HG03103 (cell line): ENCODE measurements at regions not wholly inside any gene's neighbourhood (a gene's known extent, or its start where the extent isn't known, plus 50 kb on each side); places are given as distances from the start of the nearest gene placed in this dataset.
A peak's percentile ranks its signal among the peaks of the same experiment; 100 is the strongest.

ENCODE experiments used
- ATAC-seq: cut with Tn5 transposase; IDR thresholded peaks from one replicate; pipeline ENCODE4 v1.9.1; 2021; ENCODE audit warnings: low read depth; ENCODE audit not compliant: unreplicated experiment

DNA sequence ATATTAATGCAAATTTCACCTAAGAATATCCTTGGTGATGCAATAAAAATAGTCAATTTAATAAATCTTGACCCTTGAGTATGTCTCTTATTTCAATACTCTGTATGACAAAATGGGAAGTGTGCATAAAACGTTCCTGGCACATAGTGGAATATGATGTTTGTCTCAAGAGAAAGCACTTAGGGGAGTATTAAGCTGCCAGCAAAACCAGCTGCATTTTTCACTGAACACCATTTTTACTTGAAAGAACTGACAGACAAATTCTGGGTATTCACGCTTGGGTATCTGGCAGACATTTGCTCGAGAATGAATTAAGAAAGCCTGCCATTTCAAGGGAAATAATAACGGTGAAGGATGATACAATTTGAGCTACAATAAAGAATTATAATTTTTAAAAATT is 364.8 kb downstream of the SOX9 start:
- no peak for ATAC-seq

DNA sequence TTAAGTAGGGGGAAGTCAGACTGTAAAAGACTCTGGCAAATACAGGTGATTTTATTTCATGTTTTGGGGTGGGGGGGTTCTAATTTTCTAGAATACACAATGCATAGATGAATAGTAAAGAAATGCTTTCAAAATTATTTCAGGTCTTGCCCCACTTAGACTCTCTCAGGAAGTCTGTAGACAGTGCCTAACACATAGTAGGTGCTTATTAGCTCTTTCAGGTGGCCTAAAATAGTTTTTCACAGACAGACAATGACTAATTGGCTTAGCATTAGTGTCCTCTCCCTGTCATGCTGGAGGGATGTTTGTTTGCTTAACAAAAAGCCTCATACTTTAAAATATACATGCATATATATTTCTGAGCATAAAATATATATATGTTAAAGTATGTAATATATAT is 366.0 kb downstream of the SOX9 start:
- no peak for ATAC-seq

DNA sequence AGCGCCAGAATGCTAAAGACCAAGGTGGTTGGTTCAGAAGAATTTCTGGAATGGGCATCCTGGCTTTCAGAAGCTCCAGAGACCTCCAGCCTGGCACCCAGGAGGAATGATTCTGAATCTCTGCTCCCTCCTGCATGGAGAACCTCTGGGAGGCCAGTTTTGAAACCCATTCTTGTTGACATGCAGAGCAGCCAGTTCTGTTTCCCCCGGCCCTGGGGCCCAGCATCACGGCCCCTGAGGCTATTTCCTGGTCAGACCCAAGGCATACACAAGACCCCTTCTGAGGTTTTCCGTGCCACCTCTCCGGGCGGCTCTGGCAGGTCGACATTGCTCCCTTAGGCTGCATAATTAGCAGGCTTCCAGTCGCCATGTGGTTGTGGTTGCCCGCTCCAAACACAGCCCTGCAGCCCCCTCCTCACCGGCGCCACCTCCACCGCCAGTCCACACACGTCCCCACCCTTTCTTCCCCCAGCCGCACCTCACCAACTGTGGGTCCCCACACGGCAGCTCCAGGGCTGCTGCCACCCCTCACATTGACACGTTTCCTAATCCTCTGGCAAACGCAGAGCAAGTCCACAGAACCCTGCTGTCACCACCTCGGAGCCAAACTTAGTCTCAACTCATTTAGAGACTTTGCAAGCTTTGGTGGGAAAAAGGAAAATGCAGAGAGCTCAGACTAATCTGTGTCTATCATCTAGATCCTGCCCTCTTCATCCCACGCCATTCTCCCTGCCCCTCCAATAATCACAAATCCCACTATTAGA is 367.1 kb downstream of the SOX9 start:
- no peak for ATAC-seq

DNA sequence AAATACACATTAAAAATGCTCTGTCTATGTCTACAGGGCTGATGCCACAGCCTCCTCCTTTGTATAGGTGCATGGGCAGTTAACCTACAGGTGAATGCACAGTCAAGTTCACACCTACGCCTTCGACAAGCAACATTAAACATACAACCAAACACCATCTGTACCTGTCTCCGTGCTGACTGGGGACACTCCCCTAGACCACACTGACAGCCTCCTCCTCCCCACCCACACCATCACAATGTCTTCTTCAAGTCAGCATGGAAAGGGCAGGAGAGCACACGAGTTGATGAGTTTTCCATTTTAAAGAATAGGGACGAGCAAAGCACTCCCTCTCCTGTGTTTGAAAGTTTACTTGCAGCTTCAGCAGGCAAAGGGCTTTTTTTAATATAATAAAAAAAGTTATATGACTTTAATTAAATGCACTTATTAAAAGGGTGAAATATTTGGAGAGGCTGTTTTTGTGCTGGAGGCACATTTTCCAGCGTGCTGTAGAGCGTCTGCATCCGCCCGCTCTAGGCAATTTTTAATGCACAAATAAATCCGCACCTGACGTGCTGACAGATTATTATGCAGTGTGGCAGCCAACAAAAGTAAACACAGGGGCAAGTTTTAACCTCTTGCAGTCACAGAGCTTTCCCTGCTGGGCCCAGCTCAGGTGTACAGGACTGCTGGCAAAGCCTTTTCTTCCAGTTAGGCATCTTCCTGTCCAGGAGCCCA is 367.9 kb downstream of the SOX9 start:
- ATAC-seq = no peak

DNA sequence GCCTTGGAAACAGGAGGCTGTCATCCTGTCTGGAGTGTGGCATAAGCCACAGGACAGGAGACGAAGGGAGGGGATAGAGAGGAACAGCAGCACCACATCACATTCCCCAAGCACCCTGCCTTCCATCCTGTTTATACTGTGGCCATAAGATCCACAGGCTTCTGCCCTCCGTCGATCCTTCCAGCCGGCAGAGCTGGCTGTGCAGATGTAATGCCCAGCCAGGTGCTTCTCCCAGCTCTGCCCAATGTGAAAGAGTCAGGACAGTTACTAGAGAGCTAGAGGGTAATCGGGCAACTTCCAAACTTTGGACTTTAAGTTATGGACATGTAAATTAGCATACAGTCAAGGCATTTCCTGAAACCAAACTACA is 368.4 kb downstream of the SOX9 start:
- ATAC-seq = no peak

DNA sequence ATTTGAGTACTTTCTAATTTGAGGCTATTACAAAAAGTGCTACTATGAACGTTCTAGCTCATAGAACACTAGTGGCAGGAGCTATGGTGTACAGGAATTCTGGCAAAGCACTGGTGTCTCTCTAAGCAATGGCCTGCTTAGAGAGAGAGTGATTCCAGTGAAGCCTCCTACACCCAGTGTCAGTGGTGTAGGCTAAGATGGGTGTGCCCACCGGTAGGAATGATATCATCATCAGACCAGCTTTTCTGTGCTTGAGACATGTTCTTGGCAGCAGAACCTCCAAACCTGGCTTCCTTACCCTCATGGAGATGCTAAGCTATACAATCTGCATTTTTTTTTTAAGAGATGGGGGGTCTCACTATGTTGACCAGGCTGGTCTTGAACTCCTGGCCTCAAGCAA is 370.3 kb downstream of the SOX9 start:
- ATAC-seq = no peak

DNA sequence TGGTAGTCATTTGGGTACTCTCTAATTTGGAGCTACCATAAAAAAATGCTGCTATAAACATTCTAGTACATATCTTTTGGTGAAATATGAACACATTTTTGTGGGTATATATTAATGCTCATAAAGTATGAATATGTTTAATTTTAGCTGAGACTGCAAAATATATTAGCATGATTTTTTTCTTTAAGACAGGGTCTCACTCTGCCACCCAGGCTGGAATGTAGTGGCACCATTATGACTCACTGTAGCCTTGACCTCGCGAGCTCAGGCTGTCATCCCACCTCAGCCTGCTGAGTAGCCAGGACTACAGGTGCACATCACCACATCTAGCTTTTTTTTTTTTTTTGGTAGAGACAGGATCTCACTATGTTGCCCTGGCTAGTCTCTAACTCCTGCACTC is 371.7 kb downstream of the SOX9 start:
- no peak for ATAC-seq

DNA sequence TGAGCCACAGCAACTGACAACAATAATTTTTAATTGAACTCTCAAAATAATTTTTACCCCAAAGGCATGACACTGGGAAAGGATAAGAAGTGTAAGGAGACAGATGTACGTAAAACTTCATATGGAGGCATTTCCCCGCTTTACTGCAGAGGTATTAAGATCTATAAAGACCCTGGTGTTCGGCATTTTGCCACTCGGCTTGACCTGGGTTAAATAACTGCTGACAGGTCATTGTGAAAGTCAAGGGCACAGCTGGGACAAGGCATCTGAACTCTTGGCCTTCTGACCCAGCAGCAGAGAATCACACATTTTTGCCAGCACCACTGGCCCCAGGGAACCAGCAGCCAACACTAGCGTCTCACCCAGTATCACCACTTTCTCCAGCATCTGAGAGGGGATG is 372.1 kb downstream of the SOX9 start:
- ATAC-seq = no peak

DNA sequence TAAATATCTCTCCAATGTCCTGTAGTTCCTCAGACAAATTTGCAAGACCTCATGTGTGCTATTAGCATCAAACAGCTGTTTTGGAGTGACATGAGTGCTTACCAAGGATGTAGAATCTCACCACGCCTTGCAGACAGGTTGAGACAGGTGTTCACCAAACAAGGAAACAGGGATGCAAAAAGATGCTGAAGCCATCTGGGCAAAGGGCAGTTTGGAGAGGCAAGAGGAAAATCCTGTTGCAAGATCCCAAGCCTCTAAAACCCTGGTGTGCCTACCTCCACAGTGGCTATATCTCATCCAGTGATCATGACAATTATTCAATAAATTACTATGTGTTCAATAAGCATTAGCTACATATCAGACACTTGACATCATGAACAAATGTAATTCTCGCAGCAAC is 373.7 kb downstream of the SOX9 start:
- no peak for ATAC-seq

DNA sequence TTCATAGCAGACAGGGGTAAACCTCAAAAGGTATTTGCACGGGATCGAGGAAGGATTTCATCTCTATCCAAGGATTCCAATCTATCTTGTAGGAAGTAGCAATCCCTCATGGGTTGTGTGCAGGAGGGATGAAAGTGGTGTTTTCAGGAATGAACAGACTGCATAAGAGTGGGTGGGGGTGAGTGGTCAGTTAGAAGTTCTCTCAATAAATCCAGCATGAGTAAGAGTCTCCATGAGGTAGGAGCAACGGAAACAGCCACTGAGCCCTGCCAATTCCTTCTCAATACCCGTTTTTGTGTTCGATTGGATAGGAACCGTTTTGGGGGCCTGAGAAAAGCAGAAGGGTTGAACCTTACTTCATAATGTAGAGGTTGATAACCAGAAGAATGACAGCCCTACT is 375.6 kb downstream of the SOX9 start:
- ATAC-seq = no peak

DNA sequence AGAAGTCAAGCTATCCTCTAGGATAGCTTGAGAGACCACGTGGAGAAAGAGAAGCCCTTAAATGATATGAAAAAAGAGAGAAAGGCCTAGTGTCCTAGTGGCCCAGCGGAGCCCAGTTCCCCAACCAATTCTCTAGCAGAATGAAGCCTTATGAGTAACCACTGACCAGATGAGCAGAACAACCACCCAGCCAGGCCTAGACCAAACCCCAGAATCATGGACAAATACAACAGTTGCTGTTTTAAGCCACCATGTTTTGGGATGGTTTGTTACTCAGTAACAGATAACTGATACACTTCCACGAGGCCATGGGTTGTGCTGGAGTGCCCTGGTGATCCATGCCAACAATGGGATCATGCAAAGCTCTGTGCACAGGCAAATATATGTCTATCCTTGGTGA is 377.1 kb downstream of the SOX9 start:
- no peak for ATAC-seq

DNA sequence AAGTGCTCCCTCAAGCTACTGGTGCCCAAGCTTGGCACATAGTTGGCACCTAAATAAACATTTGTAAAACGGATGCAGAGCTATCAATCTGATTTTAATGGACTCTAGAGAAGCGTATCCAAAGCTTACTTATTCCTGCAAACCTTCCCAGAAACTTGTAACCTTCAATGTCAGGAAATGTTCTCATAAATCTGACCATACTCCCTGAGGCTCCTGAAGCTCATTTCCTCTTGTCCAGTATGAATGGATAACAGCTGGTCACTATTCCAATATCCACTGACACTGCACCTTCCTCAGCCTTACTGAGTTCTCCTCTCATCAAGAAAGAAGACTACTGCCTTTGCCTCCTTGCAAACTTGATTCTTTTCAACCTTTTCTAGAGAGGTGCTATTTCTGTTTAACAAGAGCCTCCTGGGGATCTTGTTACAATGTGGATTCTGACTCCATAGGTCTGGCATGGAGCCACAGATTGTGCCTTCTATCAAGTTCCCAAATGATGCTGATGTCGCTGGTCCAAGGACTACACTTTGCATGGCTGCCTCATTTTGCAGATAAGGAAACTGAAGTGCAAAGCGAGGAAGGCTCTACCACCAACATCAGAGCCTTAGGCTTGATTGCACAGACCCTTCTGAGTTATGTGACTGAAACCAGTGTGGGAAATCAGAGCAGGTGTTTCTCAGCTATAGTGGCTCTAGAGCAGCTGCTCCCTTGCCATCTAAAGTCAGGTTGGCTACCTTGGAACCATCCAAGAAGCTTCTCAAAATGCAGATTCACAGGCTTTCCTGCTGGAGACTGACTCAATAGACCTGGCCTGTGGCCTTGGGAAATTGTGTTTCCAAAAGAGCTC is 377.8 kb downstream of the SOX9 start:
- no peak for ATAC-seq

DNA sequence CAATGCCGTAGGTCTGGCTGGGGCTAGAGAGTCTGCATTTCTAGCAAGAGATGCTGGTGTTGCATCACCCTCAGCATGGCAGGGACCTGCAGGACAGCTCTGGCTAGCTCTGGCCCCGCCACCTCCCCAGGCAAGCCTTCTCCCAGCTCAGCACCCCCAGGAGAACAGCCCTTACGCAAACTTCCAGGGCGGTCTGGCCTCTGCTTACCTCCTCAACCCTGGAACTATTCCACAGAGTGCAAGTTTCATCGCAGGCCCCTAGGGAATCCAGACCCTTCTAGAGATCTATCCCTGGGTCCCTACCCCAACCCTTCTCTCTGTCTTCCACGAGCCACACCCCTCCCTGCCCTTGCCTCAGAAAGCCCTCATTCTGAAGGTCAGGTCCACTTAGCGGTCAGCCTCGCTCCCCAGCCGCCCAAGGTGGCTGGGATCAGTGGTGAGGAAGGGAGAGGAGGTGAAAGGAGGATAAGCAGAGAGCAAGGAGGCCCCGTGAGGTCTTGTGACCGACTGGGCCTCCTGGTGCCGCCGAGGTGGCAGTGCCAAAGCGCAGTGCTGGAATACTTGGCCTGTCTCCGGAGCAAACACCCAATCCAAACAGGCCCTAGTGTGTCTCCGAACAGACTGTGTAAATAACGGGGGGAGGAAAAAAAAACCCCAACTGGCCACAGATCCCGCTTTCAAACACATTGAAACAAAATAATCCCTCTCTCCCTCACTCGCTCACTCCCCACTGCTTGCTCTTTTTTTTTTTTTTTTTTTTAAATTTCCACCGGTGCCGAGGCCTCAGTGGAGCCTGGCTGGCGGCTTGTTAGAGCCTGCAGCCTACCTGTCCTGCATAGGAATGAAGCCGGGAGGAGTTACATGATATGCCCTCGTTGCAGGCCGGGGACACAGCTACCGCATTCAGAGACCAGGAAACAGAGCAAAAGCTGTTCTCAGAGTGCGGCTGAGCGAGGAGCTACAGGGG is 380.9 kb downstream of the SOX9 start:
- no peak for ATAC-seq

DNA sequence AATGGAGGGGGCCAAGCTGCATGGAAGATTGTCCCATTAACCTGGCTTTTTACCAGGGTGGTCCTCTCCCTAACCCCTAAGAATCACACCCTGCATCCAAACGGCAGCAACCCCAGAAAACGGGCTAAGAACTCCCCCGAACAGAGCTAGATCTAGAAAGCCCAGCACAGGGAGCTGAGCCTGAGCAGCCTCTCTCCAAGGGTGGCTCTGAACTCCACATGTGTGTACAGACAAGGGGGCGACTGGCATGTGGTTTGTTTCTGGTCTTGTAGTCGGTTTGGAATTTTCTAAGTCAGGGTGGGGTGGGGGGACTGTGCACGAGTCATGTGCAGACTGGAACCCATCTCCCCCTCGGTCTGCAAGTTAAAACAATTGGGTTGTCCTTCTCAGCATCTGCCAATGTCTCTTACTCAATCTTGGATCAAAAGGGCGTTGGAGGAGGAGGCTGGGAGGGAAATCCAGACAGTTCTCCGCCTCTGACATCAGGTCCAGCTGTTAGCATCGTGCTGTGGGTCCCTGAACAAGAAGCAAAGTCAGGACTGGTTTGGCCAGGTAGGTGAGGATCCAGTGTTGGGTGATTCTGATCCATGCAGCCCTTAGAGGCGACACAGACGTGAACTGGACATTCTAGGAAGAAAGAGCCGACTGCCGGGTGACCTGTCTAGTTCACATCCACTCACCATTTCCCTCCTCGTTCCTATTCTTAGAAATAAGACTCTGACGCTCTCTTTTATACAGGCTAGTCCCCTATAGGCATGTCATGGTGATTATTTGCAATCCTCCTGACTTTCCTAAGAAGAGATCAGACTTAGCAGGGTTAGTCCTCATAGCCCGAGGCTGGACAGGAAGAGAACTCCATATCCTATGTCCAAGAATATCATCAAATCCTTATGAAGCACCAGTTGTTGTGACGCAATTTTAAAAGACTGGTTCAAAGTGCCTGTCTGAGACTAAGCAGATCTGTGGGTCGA is 381.8 kb downstream of the SOX9 start:
- ATAC-seq = no peak

DNA sequence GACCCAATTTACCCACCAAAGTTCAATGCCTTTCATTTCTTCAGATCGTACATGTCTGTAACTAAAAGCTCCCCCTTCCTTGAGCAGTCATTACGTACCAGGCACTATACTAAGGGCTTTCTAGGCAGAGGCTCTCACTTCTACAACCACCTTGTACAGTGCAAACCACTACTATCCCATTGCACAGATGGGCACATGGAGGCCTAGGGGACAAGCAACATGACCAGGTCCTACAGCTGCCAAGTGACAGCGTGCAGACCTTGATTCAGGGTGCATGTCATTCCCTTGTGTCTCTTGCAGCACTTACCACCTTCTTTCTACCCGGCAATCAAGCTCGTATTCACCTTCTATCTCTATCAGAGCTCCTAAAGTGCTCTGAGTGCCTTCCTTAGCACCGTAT is 382.7 kb downstream of the SOX9 start:
- ATAC-seq = no peak

DNA sequence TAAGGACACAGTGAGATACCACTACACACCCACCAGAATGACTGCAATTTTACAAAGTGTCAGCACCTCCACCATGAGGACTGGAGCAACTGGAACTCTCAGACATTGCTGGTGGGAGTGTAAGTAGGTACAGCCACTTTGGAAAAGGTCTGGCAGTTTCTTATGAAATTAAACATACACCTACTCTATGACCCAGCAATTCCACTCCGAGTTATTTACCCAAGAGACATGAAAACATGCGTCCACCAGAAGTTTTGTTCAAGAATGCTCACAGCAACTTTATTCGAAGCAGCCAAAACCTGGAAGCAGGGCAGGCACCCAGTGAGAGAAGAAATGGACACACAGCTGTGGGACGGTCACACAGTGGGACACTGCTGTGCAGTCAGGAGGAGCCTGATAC is 384.0 kb downstream of the SOX9 start:
- no peak for ATAC-seq

DNA sequence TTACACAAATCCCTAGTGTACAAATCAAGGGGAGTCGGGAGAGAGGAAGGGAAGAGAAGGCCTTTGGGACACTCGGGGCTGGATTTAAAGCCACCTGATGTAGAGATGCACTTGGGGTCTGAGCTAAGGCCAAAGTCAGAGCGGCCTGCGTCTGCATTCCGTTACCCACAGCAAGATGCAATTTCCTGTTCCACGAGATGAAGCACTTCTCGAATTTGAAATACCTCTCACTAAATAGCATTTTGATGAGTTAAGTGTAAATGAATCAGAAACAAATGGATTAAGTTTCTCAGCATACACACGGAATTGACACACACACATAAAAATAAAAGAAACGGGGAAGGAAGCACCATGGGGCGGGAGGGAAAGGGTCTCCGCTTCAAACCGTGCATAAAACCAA is 386.0 kb downstream of the SOX9 start:
- ATAC-seq = no peak

DNA sequence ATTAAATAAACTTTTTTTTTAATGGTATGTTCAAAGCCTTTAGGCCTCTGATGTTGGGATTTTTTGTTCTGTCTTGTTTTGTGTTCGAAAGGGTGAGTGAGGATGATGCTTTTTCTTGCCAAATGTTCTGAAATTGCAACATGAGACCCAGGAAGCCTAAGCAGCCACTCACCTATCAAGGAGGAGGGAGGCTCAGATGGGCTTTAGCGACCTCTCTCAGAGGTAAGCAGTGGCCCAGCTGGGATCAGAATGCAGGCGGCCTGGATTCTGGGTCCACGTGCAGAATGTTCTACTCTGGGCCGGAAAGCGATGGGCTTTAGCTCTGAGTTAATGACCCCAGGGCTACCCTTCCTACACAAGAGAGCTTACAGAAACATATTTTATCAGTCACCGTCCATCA is 386.6 kb downstream of the SOX9 start:
- ATAC-seq = no peak

DNA sequence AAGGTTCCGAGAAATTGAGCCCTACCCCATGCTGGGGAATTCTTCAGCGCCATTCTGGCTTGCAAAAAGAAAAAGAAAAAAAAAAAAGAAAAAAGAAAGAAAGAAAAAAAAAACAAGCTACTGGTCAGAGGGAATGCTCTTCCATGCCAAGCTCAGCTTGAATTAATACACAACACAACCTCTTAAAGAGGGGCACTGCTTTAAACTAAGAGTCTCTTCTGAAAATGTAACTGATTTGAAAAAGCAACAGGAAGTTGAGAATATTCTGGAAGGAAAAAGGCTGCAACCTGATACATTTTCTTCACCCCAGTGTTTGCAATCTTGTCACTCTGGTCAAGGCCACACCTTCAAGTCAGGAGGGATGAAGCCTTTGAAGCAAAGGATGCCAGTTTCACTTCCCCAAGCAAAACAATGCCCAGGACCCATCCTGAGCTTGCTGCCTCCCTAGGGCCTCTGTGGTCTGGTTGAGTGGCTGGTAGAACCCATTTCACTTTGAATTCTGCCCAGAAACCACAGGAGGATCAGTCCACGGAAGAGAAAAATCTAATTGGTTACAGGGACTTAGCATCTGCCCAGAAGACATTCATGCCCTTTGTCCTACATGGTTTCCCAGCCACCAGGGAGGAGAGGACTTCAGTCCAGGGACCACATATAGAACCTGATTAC is 389.7 kb downstream of the SOX9 start:
- peak; percentile 57 for ATAC-seq
